Liver (tissue), 8 donors: ENCODE measurements at regions not wholly inside any gene's neighbourhood (a gene's known extent, or its start where the extent isn't known, plus 50 kb on each side); places are given as distances from the start of the nearest gene placed in this dataset.

Experiments
- DNase-seq: peaks from one replicate; pipeline ENCODE4 v3.0.0-alpha.2; 2017; ENCODE audit warnings: low spot score
- H3K27ac ChIP-seq, 2 donors: one replicate each; pipeline ENCODE4 v1.7.0; 2013; ENCODE audit warnings: inconsistent platforms in 2 of 2, low read length in 2 of 2, control low read depth in 1 of 2, low read depth in 1 of 2, mild to moderate bottlenecking in 1 of 2
- H3K27me3 ChIP-seq, 4 donors: one replicate each; pipeline versions ENCODE4 v1.6.1 to v1.7.0; 2013; ENCODE audit warnings: low read length in 3 of 4, inconsistent platforms in 1 of 4, mild to moderate bottlenecking in 1 of 4, moderate library complexity in 1 of 4; ENCODE audit not compliant: control insufficient read depth in 4 of 4, insufficient read depth in 4 of 4
- H3K36me3 ChIP-seq, 4 donors: one replicate each; pipeline versions ENCODE4 v1.6.1 to v1.7.0; 2013; ENCODE audit warnings: low read length in 3 of 4, mild to moderate bottlenecking in 3 of 4, low read depth in 1 of 4, moderate library complexity in 1 of 4; ENCODE audit not compliant: control insufficient read depth in 4 of 4, insufficient read depth in 3 of 4
- H3K4me1 ChIP-seq, 4 donors: one replicate each; pipeline versions ENCODE4 v1.6.1 to v1.7.0; 2013; ENCODE audit warnings: low read length in 3 of 4, mild to moderate bottlenecking in 3 of 4, moderate library complexity in 1 of 4; ENCODE audit not compliant: control insufficient read depth in 4 of 4, insufficient read depth in 4 of 4
- H3K4me3 ChIP-seq, 3 donors: one replicate each; pipeline versions ENCODE4 v1.6.1 to v1.7.0; 2013; ENCODE audit warnings: low read length in 3 of 3, control low read depth in 1 of 3, low read depth in 1 of 3, mild to moderate bottlenecking in 1 of 3
- H3K9ac ChIP-seq, 2 donors: one replicate each; pipeline ENCODE4 v1.7.0; 2013; ENCODE audit warnings: low read length in 2 of 2, mild to moderate bottlenecking in 2 of 2, moderate library complexity in 2 of 2, control low read depth in 1 of 2, low read depth in 1 of 2
- H3K9me3 ChIP-seq, 4 donors: one replicate each; pipeline versions ENCODE4 v1.6.1 to v1.7.0; 2013; ENCODE audit warnings: low read length in 3 of 4; ENCODE audit not compliant: control insufficient read depth in 4 of 4
- ATF3 ChIP-seq: IDR thresholded peaks from 2 replicates; pipeline ENCODE4 v1.6.1; 2016; ENCODE audit warnings: antibody characterized with exemption
- CTCF ChIP-seq: fragments of 150-350 bp; IDR thresholded peaks from 2 replicates; pipeline ENCODE4 v1.5.1; 2017; ENCODE audit warnings: improper control_type of control experiment, low read depth, low read length; ENCODE audit not compliant: missing input control
- EGR1 ChIP-seq, 2 donors: IDR thresholded peaks; 2 replicates each; pipeline ENCODE4 v1.6.1; 2016 to 2018; ENCODE audit warnings: antibody characterized with exemption in 2 of 2, low read depth in 2 of 2
- FOXA1 ChIP-seq: IDR thresholded peaks from 2 replicates; pipeline ENCODE4 v1.6.1; 2016; ENCODE audit warnings: antibody characterized with exemption
- FOXA2 ChIP-seq: IDR thresholded peaks from 2 replicates; pipeline ENCODE4 v1.6.1; 2016; ENCODE audit warnings: antibody characterized with exemption
- HNF4A ChIP-seq, 2 donors: conservative IDR thresholded peaks; 2 replicates each; pipeline ENCODE4 v1.6.1; 2016; ENCODE audit warnings: antibody characterized with exemption in 2 of 2, mild to moderate bottlenecking in 2 of 2
- HNF4G ChIP-seq: IDR thresholded peaks from 2 replicates; pipeline ENCODE4 v1.6.1; 2016; ENCODE audit warnings: antibody characterized with exemption
- JUND ChIP-seq, 2 donors: IDR thresholded peaks; 2 replicates each; pipeline ENCODE4 v1.6.1; 2016; ENCODE audit warnings: antibody characterized with exemption in 2 of 2
- MAX ChIP-seq: IDR thresholded peaks from 2 replicates; pipeline ENCODE4 v1.6.1; 2016; ENCODE audit warnings: antibody characterized with exemption
- NR2F2 ChIP-seq: IDR thresholded peaks from 2 replicates; pipeline ENCODE4 v1.6.1; 2016; ENCODE audit warnings: antibody characterized with exemption
- RAD21 ChIP-seq, 2 donors: IDR thresholded peaks; 2 replicates each; pipeline ENCODE4 v1.6.1; 2016; ENCODE audit warnings: antibody characterized with exemption in 2 of 2, mild to moderate bottlenecking in 2 of 2
- REST ChIP-seq: IDR thresholded peaks from 2 replicates; pipeline ENCODE4 v1.6.1; 2016; ENCODE audit warnings: antibody characterized with exemption, mild to moderate bottlenecking
- RXRA ChIP-seq, 2 donors: IDR thresholded peaks; 2 replicates each; pipeline ENCODE4 v1.6.1; 2017 to 2018; ENCODE audit warnings: antibody characterized with exemption in 2 of 2, mild to moderate bottlenecking in 1 of 2
- SP1 ChIP-seq: IDR thresholded peaks from 2 replicates; pipeline ENCODE4 v1.6.1; 2018; ENCODE audit warnings: antibody characterized with exemption, mild to moderate bottlenecking
- TAF1 ChIP-seq: conservative IDR thresholded peaks from 2 replicates; pipeline ENCODE4 v1.6.1; 2016; ENCODE audit warnings: antibody characterized with exemption, mild to moderate bottlenecking
- YY1 ChIP-seq: IDR thresholded peaks from 2 replicates; pipeline ENCODE4 v1.6.1; 2016; ENCODE audit warnings: antibody characterized with exemption, mild to moderate bottlenecking
- WGBS: extraction: QIAGEN DNeasy Blood & Tissue Kit; methylation state at CpG from one replicate; pipeline ENCODE4 v1.1.7; 2013; 5-methylcytosine and 5-hydroxymethylcytosine counted together
- donor health status: healthy.
- donor health status: healthy.
- donor health status: healthy.
- donor health status: healthy.
- donor health status: healthy.

GRCh38 chr10:92747066-92747465 lies 57.3 kb downstream of the HHEX start:
- Histone ChIP-seq H3K27ac (no peak overlapping the region), H3K27me3 (no peaks in the 10 kb centered on the region), H3K9ac (no peak overlapping the region), H3K4me1 (peaks cover 0 to 4% (median 0%) of the 10 kb centered on the region in 4 donors), H3K9me3 (no peaks in the 10 kb centered on the region), H3K4me3 (no peak overlapping the region), H3K36me3 (no peaks in the 10 kb centered on the region)
- TF ChIP-seq FOXA2, result no peak
- WGBS, result 98% methylated on average over 8 of the region's 8 CpGs
- DNase-seq, result no peak

GRCh38 chr10:92747600-92747999 lies 57.8 kb downstream of the HHEX start:
- Histone ChIP-seq H3K4me1 (peaks cover 0 to 4% (median 0%) of the 10 kb centered on the region in 4 donors), H3K27me3 (no peaks in the 10 kb centered on the region), H3K36me3 (no peaks in the 10 kb centered on the region), H3K9ac (no peak overlapping the region), H3K27ac (no peak overlapping the region), H3K4me3 (no peak overlapping the region), H3K9me3 (no peaks in the 10 kb centered on the region)
- no peak for DNase-seq
- TF ChIP-seq FOXA2, result no peak
- no peak for TF ChIP-seq HNF4G
- TF ChIP-seq RXRA (IDR thresholded peaks at IDR 0.05), result peak in 1 of 2 donors; percentile 18
- TF ChIP-seq NR2F2, result no peak
- no peak for TF ChIP-seq FOXA1
- TF ChIP-seq YY1, result peak; percentile 63
- TF ChIP-seq RAD21 (IDR thresholded peaks at IDR 0.05), result no peak
- no peak for TF ChIP-seq SP1
- TF ChIP-seq HNF4A (conservative IDR thresholded peaks at IDR 0.05), result peak in 1 of 2 donors; percentile 31
- no peak for TF ChIP-seq REST
- TF ChIP-seq MAX, result no peak
- TF ChIP-seq JUND (IDR thresholded peaks at IDR 0.05), result no peak
- TF ChIP-seq ATF3, result no peak
- 64% methylated on average over 2 of the region's 2 CpGs for WGBS

- H3K9ac ChIP-seq, result no peak overlapping the region
- no peaks in the 10 kb centered on the region for H3K36me3 ChIP-seq
- peaks cover 0 to 4% (median 0%) of the 10 kb centered on the region in 4 donors for H3K4me1 ChIP-seq
- H3K4me3 ChIP-seq, result no peak overlapping the region
- WGBS, result 82% methylated on average over 9 of the region's 9 CpGs
- H3K9me3 ChIP-seq, result no peaks in the 10 kb centered on the region
- no peak for DNase-seq
- H3K27ac ChIP-seq, result no peak overlapping the region
- no peaks in the 10 kb centered on the region for H3K27me3 ChIP-seq
- TF ChIP-seq HNF4G, result no peak
- no peak for TF ChIP-seq SP1
- TF ChIP-seq RXRA (IDR thresholded peaks at IDR 0.05), result no peak
- TF ChIP-seq TAF1, result no peak
- no peak for TF ChIP-seq HNF4A (conservative IDR thresholded peaks at IDR 0.05)
- no peak for TF ChIP-seq ATF3
- TF ChIP-seq FOXA1, result no peak
- TF ChIP-seq REST, result no peak
- TF ChIP-seq CTCF, result no peak
- TF ChIP-seq FOXA2, result no peak
- no peak for TF ChIP-seq RAD21 (IDR thresholded peaks at IDR 0.05)
- no peak for TF ChIP-seq EGR1 (IDR thresholded peaks at IDR 0.05; ENCODE audit: low read depth in 2 of 2)
These were observed 61.2 kb downstream of the HHEX start for GRCh38 chr10:92750791-92751533.
